ENCODE measurements at regions not wholly inside any gene's neighbourhood (a gene's known extent, or its start where the extent isn't known, plus 50 kb on each side); places are given as distances from the start of the nearest gene placed in this dataset.

GRCh38 chr1:163652441-163652840, 330.7 kb downstream of the NUF2 start:
- no peaks in the 10 kb centered on the region for H3K4me1 ChIP-seq (ENCODE audit: low read depth)
- no peak overlapping the region for H3K4me3 ChIP-seq
- no peak for ATAC-seq
- H3K9me3 ChIP-seq = no peaks in the 10 kb centered on the region
- no peaks in the 10 kb centered on the region for H3K36me3 ChIP-seq (ENCODE audit: low read depth)
- TF ChIP-seq CTCF (IDR thresholded peaks at IDR 0.05) = no peak
- intact Hi-C loops (cut with DNase I, micrococcal nuclease) = no loop called here
- no peak for DNase-seq

- DNase-seq (no peak), ATAC-seq (no peak)
- Histone ChIP-seq H3K4me1 (ENCODE audit: low read depth) (no peaks in the 10 kb centered on the region), H3K36me3 (ENCODE audit: low read depth) (no peaks in the 10 kb centered on the region), H3K4me3 (no peak overlapping the region), H3K9me3 (no peaks in the 10 kb centered on the region)
- intact Hi-C loops (cut with DNase I, micrococcal nuclease) = no loop called here
- TF ChIP-seq CTCF (IDR thresholded peaks at IDR 0.05) = no peak
These were observed 333.8 kb downstream of the NUF2 start for GRCh38 chr1:163655565-163655964.

GRCh38 chr1:163656095-163656759, 334.5 kb downstream of the NUF2 start:
- intact Hi-C loops (cut with DNase I, micrococcal nuclease) = no loop called here
- H3K4me3 ChIP-seq = no peak overlapping the region
- no peaks in the 10 kb centered on the region for H3K9me3 ChIP-seq
- DNase-seq = no peak
- no peak for ATAC-seq
- TF ChIP-seq CTCF (IDR thresholded peaks at IDR 0.05) = no peak
- no peaks in the 10 kb centered on the region for H3K4me1 ChIP-seq (ENCODE audit: low read depth)
- no peaks in the 10 kb centered on the region for H3K36me3 ChIP-seq (ENCODE audit: low read depth)

- no peaks in the 10 kb centered on the region for H3K9me3 ChIP-seq
- no peak overlapping the region for H3K4me3 ChIP-seq
- DNase-seq (no peak), ATAC-seq (no peak)
- H3K36me3 ChIP-seq (ENCODE audit: low read depth) = no peaks in the 10 kb centered on the region
- intact Hi-C loops (cut with DNase I, micrococcal nuclease) = no loop called here
- H3K4me1 ChIP-seq (ENCODE audit: low read depth) = no peaks in the 10 kb centered on the region
- TF ChIP-seq CTCF (IDR thresholded peaks at IDR 0.05) = no peak
These were observed 336.0 kb downstream of the NUF2 start for GRCh38 chr1:163657719-163658118.

GRCh38 chr1:163661391-163661790, 339.6 kb downstream of the NUF2 start:
- ATAC-seq = no peak
- H3K9me3 ChIP-seq = no peaks in the 10 kb centered on the region
- H3K36me3 ChIP-seq (ENCODE audit: low read depth) = no peaks in the 10 kb centered on the region
- H3K4me3 ChIP-seq = no peak overlapping the region
- intact Hi-C loops (cut with DNase I, micrococcal nuclease) = no loop called here
- TF ChIP-seq CTCF (IDR thresholded peaks at IDR 0.05) = no peak
- H3K4me1 ChIP-seq (ENCODE audit: low read depth) = no peaks in the 10 kb centered on the region
- no peak for DNase-seq
